Mesothelial cell of epicardium (in vitro differentiated cells): ENCODE measurements at regions not wholly inside any gene's neighbourhood (a gene's known extent, or its start where the extent isn't known, plus 50 kb on each side); places are given as distances from the start of the nearest gene placed in this dataset.

Experiments
- DNase-seq, 2 experiments: peaks; one replicate each; pipeline ENCODE4 v3.0.0; 2021; ENCODE audit warnings: low spot score in 2 of 2; ENCODE audit not compliant: unreplicated experiment in 2 of 2
- H3K27ac Mint-ChIP-seq: 2 replicates; pipeline ENCODE4 v1.8.0; 2021; ENCODE audit warnings: mixed read lengths
- H3K27me3 Mint-ChIP-seq: 2 replicates; pipeline ENCODE4 v1.8.0; 2021; ENCODE audit warnings: low read depth, mixed read lengths
- H3K36me3 Mint-ChIP-seq: 2 replicates; pipeline ENCODE4 v1.8.0; 2021; ENCODE audit warnings: mixed read lengths
- H3K4me1 Mint-ChIP-seq: 2 replicates; pipeline ENCODE4 v1.8.0; 2021; ENCODE audit warnings: mixed read lengths
- H3K4me3 Mint-ChIP-seq: 2 replicates; pipeline ENCODE4 v1.8.0; 2021; ENCODE audit warnings: mild to moderate bottlenecking, moderate library complexity, mixed read lengths
- H3K9me3 Mint-ChIP-seq: 2 replicates; pipeline ENCODE4 v1.8.0; 2021; ENCODE audit warnings: mixed read lengths
- CTCF ChIP-seq: fragments of 200-600 bp; sonication (generic); IDR thresholded peaks from one replicate; pipeline ENCODE4 v1.5.0; 2021; ENCODE audit warnings: antibody characterized with exemption; ENCODE audit not compliant: unreplicated experiment

GRCh38 chr7:46764100-46764936 lies 817.6 kb downstream of the TNS3 start:
- no peak overlapping the region for H3K4me3 Mint-ChIP-seq
- H3K36me3 Mint-ChIP-seq: peaks cover 16% of the 10 kb centered on the region
- H3K4me1 Mint-ChIP-seq: peaks cover 4% of the 10 kb centered on the region
- H3K27ac Mint-ChIP-seq: peak overlapping the region; percentile 5
- DNase-seq: no peak
- no peaks in the 10 kb centered on the region for H3K27me3 Mint-ChIP-seq
- H3K9me3 Mint-ChIP-seq: peaks cover 29% of the 10 kb centered on the region
- no peak for TF ChIP-seq CTCF

GRCh38 chr7:46763344-46763743 lies 818.6 kb downstream of the TNS3 start:
- H3K27me3 Mint-ChIP-seq: no peaks in the 10 kb centered on the region
- H3K9me3 Mint-ChIP-seq: peaks cover 24% of the 10 kb centered on the region
- H3K4me1 Mint-ChIP-seq: peaks cover 4% of the 10 kb centered on the region
- H3K27ac Mint-ChIP-seq: no peak overlapping the region
- no peak for DNase-seq
- peaks cover 6% of the 10 kb centered on the region for H3K36me3 Mint-ChIP-seq
- H3K4me3 Mint-ChIP-seq: no peak overlapping the region
- no peak for TF ChIP-seq CTCF

GRCh38 chr7:46759711-46760480 lies 822.0 kb downstream of the TNS3 start:
- TF ChIP-seq CTCF: no peak
- Mint-ChIP-seq H3K27ac (no peak overlapping the region), H3K27me3 (no peaks in the 10 kb centered on the region), H3K4me3 (no peak overlapping the region), H3K36me3 (peaks cover 8% of the 10 kb centered on the region), H3K4me1 (peaks cover 24% of the 10 kb centered on the region), H3K9me3 (peaks cover 26% of the 10 kb centered on the region)
- no peak for DNase-seq

DNA sequence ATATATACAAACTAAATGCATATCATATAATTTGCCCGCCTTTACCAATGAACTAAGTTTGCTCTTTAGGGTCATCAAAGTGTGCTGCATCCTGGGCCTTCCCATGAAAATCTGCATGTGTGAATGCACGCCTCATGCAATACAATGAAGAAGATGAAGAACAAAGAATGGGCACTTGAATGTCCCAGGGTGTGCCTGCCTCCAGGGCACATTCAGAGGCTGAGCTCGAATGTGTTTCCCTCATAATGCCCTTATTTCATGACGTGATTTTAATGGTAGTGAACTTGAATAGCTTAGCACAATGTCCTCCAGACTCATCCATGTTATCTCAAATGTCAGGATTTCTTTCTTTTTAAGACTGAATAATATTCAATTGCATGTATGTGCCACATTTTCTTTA lies 824.9 kb downstream of the TNS3 start:
- no peak overlapping the region for H3K4me3 Mint-ChIP-seq
- H3K36me3 Mint-ChIP-seq: peaks cover 8% of the 10 kb centered on the region
- H3K27ac Mint-ChIP-seq: peak overlapping the region; percentile 57
- DNase-seq: no peak
- peaks cover 26% of the 10 kb centered on the region for H3K9me3 Mint-ChIP-seq
- peaks cover 46% of the 10 kb centered on the region for H3K4me1 Mint-ChIP-seq
- TF ChIP-seq CTCF: no peak
- H3K27me3 Mint-ChIP-seq: no peaks in the 10 kb centered on the region

DNA sequence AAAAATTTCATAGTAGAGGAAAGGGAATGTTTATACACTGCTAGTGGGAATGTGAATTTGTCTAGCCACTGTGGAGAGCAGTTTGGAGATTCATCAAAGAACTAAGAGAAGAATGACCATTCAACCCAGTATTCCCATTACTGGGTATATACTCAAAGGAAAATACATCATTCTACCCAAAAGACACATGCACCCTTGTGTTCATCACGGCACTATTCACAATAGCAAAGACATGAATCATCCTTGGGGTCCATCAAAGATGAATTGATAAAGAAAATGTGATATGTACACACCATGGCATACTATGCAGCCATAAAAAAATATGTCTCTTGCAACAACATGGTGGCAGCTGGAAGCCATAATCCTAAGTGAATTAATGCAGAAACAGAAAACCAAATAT lies 825.7 kb downstream of the TNS3 start:
- peaks cover 22% of the 10 kb centered on the region for H3K9me3 Mint-ChIP-seq
- no peak overlapping the region for H3K4me3 Mint-ChIP-seq
- no peak for TF ChIP-seq CTCF
- H3K27ac Mint-ChIP-seq: peak overlapping the region; percentile 40
- peaks cover 51% of the 10 kb centered on the region for H3K4me1 Mint-ChIP-seq
- no peak for DNase-seq
- no peaks in the 10 kb centered on the region for H3K27me3 Mint-ChIP-seq
- peaks cover 6% of the 10 kb centered on the region for H3K36me3 Mint-ChIP-seq
